PC-9 (cell line): ENCODE measurements at regions not wholly inside any gene's neighbourhood (a gene's known extent, or its start where the extent isn't known, plus 50 kb on each side); places are given as distances from the start of the nearest gene placed in this dataset.

ENCODE experiments used
- CTCF ChIP-seq: fragments of 200-600 bp; sonication (generic); conservative IDR thresholded peaks from 2 replicates; pipeline ENCODE4 v1.6.1; 2017; ENCODE audit warnings: mixed run types, antibody characterized with exemption, mild to moderate bottlenecking, moderate library complexity
- EZH2 ChIP-seq: fragments of 200-600 bp; sonication (generic); IDR thresholded peaks from 2 replicates; pipeline ENCODE4 v1.8.0; 2017; ENCODE audit warnings: antibody characterized with exemption, low read depth

DNA sequence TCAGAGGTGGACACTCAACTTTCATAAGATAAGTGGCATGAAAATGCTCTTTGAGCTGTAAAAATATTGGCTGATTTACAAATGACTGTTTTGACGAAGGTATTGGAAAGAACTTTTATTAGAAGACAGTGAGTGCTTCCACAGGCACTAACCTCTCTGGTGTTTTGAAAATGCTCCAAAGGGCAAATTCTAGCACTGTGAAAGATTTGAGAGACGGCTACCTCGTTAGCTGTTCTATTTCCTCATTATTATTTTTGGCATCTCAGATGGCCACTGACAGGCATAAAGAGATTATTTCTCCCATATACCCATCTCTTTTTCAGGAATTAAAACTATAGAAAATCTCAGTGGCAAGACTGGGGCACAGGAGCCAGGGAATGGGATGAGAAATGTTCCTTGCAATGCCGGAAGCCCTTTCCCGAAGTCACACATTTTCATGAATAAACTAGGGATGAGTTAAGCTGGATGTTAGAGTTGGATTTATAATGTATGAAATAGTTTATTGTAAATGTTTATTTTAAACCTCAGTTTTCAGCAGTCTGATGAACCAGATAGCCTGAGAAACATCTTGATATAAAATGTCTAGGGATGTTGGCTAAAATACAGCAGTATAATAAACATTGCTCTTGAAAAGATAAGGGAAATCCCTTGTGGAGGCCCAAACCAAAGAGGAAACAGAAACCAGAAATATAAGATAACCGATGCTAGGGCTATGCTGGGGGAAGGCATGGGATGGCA is 175.7 kb downstream of the ASB1 start:
- TF ChIP-seq CTCF = no peak
- TF ChIP-seq EZH2 = no peak
